Calu3 (cell line): ENCODE measurements at regions not wholly inside any gene's neighbourhood (a gene's known extent, or its start where the extent isn't known, plus 50 kb on each side); places are given as distances from the start of the nearest gene placed in this dataset.

ENCODE experiments used
- BruUV-seq: library from RNA; stranded (reverse); fragments of 400-500 nt; replicated peaks from 2 replicates; lab custom pipeline; 2021; lab: Mats Ljungman, UMichigan
- CTCF ChIA-PET: fragments of 300-600 bp; sonication (Branson Sonifier 250); formaldehyde crosslinking; loops from one replicate; lab custom pipeline; 2022; ENCODE audit warnings: antibody characterized with exemption; lab: Charles Lee
- DNase-seq: peaks from one replicate; pipeline ENCODE4 v3.0.0; 2022
- H3K27ac Mint-ChIP-seq: one replicate; pipeline ENCODE4 v1.8.0; 2022; ENCODE audit warnings: mixed read lengths; ENCODE audit not compliant: unreplicated experiment
- H3K27me3 Mint-ChIP-seq: one replicate; pipeline ENCODE4 v1.8.0; 2022; ENCODE audit warnings: mixed read lengths; ENCODE audit not compliant: unreplicated experiment
- H3K36me3 Mint-ChIP-seq: one replicate; pipeline ENCODE4 v1.8.0; 2022; ENCODE audit warnings: mild to moderate bottlenecking, moderate library complexity, mixed read lengths; ENCODE audit not compliant: insufficient read depth, unreplicated experiment
- H3K4me1 Mint-ChIP-seq: one replicate; pipeline ENCODE4 v1.8.0; 2022; ENCODE audit warnings: mild to moderate bottlenecking, low read depth, mixed read lengths; ENCODE audit not compliant: unreplicated experiment
- H3K4me3 Mint-ChIP-seq: one replicate; pipeline ENCODE4 v1.8.0; 2022; ENCODE audit warnings: mild to moderate bottlenecking, low read depth, moderate library complexity, mixed read lengths; ENCODE audit not compliant: unreplicated experiment
- H3K9me3 Mint-ChIP-seq: one replicate; pipeline ENCODE4 v1.8.0; 2022; ENCODE audit warnings: low read depth, mixed read lengths; ENCODE audit not compliant: unreplicated experiment
- intact Hi-C: fragments of 100-400 bp; cut with micrococcal nuclease; formaldehyde crosslinking; loops from one replicate; pipeline ENCODE4 v1.10.0; 2022; ENCODE audit not compliant: unreplicated experiment
- TF ChIP-seq, protein P1 (sequence below): fragments of 200-600 bp; IDR thresholded peaks from one replicate; pipeline ENCODE4 v1.8.0; 2022; ENCODE audit warnings: antibody characterized with exemption; ENCODE audit not compliant: unreplicated experiment

DNA sequence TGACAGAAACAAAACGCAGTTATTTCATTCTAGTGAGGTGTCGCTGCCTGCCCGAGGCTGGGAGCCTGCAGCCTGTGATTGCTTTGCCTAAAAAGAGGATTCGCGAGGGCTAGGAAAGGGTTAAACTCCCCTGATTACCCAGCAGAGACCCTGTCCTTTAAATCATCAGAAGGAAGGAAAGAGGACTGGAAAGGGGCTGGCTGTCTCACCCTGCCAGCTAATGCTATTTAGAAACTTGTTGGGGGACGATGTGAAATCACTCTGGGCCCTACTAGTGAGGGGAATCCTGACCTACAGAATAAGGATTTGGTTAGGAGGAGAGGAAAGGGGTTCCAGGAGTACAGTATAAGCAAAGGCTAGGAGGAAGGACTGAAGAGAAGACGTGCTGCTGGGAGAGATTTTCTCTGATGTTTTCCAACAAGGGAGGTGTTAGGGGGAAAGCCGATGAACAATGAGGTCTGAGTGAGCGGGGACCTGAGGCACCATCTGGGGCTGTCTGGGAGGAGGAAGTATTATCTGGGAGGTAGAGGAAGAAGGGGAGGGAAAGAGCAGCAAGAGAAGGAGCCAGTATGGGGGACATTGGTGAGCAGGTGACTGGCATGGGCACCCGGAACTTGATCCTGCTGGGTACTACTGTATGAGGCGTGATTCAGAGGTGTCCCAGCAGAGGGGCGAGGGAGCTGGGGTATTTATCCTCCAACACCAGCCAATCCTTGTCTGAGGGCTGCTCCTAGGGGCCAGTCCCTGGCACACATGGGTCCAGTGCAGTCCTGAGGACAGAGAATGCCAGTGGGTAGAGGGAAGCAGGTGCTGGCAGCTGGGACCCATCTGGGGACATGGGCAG is 55.7 kb upstream of the PTPRS start:
- CTCF ChIA-PET, result no interaction called here
- intact Hi-C loops, result no loop called here

DNA sequence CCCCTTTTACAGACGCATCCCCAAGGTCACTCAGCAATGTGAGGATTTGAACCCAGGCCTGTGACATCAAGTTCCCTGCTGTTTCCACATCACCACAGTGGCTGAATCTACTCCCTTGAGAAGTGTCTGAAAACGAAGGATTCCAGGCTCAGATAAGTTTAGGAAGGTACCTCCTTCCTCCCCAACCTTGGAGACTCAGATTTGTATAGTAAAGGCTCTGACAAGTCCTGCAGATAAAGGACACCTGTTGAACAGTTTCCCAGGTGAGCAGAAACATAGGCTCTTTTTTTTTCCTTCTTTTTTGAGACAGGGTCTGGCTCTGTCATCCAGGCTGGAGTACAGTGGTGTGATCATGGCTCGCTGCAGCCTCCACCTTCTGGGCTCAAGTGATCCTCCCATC is 56.4 kb upstream of the PTPRS start:
- intact Hi-C loops, result no loop called here
- Mint-ChIP-seq H3K36me3 (no peaks in the 10 kb centered on the region), H3K27ac (no peak overlapping the region), H3K27me3 (peaks cover 77% of the 10 kb centered on the region), H3K4me1 (no peaks in the 10 kb centered on the region), H3K9me3 (no peaks in the 10 kb centered on the region), H3K4me3 (no peak overlapping the region)
- no peak for DNase-seq
- TF ChIP-seq, protein P1, sequence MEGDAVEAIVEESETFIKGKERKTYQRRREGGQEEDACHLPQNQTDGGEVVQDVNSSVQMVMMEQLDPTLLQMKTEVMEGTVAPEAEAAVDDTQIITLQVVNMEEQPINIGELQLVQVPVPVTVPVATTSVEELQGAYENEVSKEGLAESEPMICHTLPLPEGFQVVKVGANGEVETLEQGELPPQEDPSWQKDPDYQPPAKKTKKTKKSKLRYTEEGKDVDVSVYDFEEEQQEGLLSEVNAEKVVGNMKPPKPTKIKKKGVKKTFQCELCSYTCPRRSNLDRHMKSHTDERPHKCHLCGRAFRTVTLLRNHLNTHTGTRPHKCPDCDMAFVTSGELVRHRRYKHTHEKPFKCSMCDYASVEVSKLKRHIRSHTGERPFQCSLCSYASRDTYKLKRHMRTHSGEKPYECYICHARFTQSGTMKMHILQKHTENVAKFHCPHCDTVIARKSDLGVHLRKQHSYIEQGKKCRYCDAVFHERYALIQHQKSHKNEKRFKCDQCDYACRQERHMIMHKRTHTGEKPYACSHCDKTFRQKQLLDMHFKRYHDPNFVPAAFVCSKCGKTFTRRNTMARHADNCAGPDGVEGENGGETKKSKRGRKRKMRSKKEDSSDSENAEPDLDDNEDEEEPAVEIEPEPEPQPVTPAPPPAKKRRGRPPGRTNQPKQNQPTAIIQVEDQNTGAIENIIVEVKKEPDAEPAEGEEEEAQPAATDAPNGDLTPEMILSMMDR, result no peak
- CTCF ChIA-PET, result no interaction called here
- BruUV-seq, result no TSS peak

More for the DNA sequence above, 55.7 kb upstream of the PTPRS start:
- H3K4me3 Mint-ChIP-seq, result no peak overlapping the region
- no peaks in the 10 kb centered on the region for H3K36me3 Mint-ChIP-seq
- no peaks in the 10 kb centered on the region for H3K9me3 Mint-ChIP-seq
- TF ChIP-seq, protein P1, result no peak
- H3K4me1 Mint-ChIP-seq, result no peaks in the 10 kb centered on the region
- BruUV-seq, result no TSS peak
- H3K27me3 Mint-ChIP-seq, result peaks cover 77% of the 10 kb centered on the region
- H3K27ac Mint-ChIP-seq, result no peak overlapping the region
- DNase-seq, result no peak

DNA sequence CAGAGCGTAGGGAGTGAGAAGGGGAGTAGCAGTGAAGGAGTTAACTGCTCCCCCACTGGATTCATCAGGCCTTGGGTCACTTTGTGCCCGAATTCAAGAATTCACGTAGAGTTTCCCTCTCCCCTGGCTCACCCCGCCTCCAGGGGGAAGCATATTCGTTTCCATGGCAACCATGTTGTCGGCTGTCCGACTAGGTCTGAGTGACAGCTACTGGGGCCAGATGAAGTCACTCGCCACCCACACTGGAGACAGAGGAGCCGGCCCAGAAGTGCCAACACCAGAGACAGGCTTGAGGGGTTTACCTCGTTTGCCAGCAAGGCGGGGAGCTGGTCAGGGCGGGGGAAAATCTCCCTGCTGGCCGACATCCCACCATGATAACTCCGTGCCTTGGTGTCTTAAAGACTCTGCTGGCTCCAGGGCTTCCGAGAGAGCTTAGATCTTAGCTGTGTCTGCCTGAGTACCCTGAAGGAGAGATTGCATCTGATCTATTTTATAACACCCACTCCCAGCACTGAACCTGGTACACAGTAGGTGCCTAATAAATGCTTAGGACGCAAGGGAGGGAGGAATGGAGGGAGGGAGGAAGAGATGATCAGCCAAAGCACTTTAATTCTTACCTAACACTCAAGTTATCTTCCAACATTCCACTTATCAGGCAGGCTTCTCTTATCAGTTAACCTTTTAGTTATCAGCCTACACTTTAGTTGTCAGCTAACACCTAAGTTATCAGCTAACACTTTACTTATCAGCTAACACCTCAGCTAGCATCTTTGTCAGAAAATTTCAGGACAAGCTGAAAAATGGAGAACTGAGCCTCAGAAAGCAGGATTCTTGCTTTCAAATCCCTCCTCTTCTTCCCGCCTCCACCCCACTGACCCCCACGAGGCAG is 57.2 kb upstream of the ZNRF4 start:
- H3K4me1 Mint-ChIP-seq, result no peaks in the 10 kb centered on the region
- no peak overlapping the region for H3K27ac Mint-ChIP-seq
- BruUV-seq, result no TSS peak
- DNase-seq, result peak; percentile 17
- intact Hi-C loops, result no loop called here
- TF ChIP-seq, protein P1, result no peak
- no peaks in the 10 kb centered on the region for H3K9me3 Mint-ChIP-seq
- peaks cover 68% of the 10 kb centered on the region for H3K27me3 Mint-ChIP-seq
- no peak overlapping the region for H3K4me3 Mint-ChIP-seq
- CTCF ChIA-PET, result no interaction called here
- H3K36me3 Mint-ChIP-seq, result no peaks in the 10 kb centered on the region

DNA sequence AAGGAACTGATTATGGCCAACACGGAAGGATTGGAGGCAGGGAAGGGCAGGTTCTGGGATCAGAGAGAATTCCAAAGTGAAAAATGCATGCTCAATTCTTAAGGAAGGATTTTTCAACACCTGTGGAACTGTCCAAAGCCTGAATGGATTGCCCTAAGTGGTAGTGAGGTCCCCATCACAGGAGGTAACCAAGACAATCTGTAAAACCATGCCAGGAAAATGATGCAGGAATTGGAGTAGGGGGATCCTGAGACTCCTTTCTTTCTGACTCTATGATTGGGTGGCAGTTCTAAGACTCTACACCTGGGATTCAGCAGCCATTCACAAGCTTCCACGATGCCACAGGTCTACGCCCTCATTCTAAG is 56.5 kb upstream of the ZNRF4 start:
- Mint-ChIP-seq H3K27ac (no peak overlapping the region), H3K36me3 (no peaks in the 10 kb centered on the region), H3K4me3 (no peak overlapping the region), H3K4me1 (no peaks in the 10 kb centered on the region), H3K27me3 (peaks cover 62% of the 10 kb centered on the region), H3K9me3 (no peaks in the 10 kb centered on the region)
- CTCF ChIA-PET, result no interaction called here
- DNase-seq, result no peak
- intact Hi-C loops, result no loop called here
- BruUV-seq, result no TSS peak
- TF ChIP-seq, protein P1, result no peak
